ENCODE measurements at regions not wholly inside any gene's neighbourhood (a gene's known extent, or its start where the extent isn't known, plus 50 kb on each side); places are given as distances from the start of the nearest gene placed in this dataset.

- no peak for TF ChIP-seq E2F6 (IDR thresholded peaks at IDR 0.05; ENCODE audit: borderline replicate concordance, low read depth)
- TF ChIP-seq SREBF2 (IDR thresholded peaks at IDR 0.05), result no peak
- TF ChIP-seq HEYL (CRISPR knock-in tag; IDR thresholded peaks at IDR 0.05), result no peak
- TF ChIP-seq GATA3 (IDR thresholded peaks at IDR 0.05; ENCODE audit: borderline replicate concordance), result no peak
- TF ChIP-seq ELK1 (IDR thresholded peaks at IDR 0.05; ENCODE audit: low read depth, low read length), result no peak
- TF ChIP-seq ZSCAN20 (CRISPR knock-in tag; IDR thresholded peaks at IDR 0.05), result no peak
- TF ChIP-seq TFCP2L1 (CRISPR knock-in tag; IDR thresholded peaks at IDR 0.05), result no peak
- TF ChIP-seq ATOH8 (CRISPR knock-in tag; IDR thresholded peaks at IDR 0.05; ENCODE audit: low read depth), result no peak
- TF ChIP-seq KDM5A (IDR thresholded peaks at IDR 0.05), result no peak
- TF ChIP-seq FOSB (CRISPR knock-in tag; IDR thresholded peaks at IDR 0.05), result no peak
- TF ChIP-seq POLR2A (IDR thresholded peaks at IDR 0.05; ENCODE audit: low read length), result no peak
- no peak for TF ChIP-seq HDAC2 (IDR thresholded peaks at IDR 0.05)
- TF ChIP-seq ZFP36 (IDR thresholded peaks at IDR 0.05; ENCODE audit: borderline replicate concordance, partially characterized antibody), result no peak
- TF ChIP-seq JUN (IDR thresholded peaks at IDR 0.05), result no peak
- ATAC-seq (no peak), FAIRE-seq (no peak), DNase-seq (ENCODE audit: low read depth in 1 of 2, low spot score in 1 of 2) (no peak)
- ChIA-PET CTCF (interaction anchor here (1.1 to 1.2 kb wide), 2 partner anchors 11 to 596 kb away, joined by 4 read pairs; no protein-coding TSS in a partner anchor), POLR2A (no interaction called here)
- no peak overlapping the region for H3K27ac ChIP-seq
- no peaks in the 10 kb centered on the region for H3K4me1 ChIP-seq
- H3K9me3 ChIP-seq, result no peaks in the 10 kb centered on the region; the same call in 2 of the 3 replicates
- H3K4me2 ChIP-seq, result no peak overlapping the region
- WGBS (ENCODE audit: missing lambda C conversion rate), result 41% methylated on average over 3 of the region's 13 CpGs
- no peak overlapping the region for H3K4me3 ChIP-seq
Observed at GRCh38 chr22:44590291-44590690, 92.3 kb upstream of the RTL6 start.

GRCh38 chr22:44589831-44590230 lies 91.8 kb upstream of the RTL6 start:
- ATAC-seq (no peak), DNase-seq (ENCODE audit: low read depth in 1 of 2, low spot score in 1 of 2) (no peak), FAIRE-seq (no peak)
- H3K4me3 ChIP-seq, result no peak overlapping the region
- no peak for TF ChIP-seq NFE2L2 (conservative IDR thresholded peaks at IDR 0.05; ENCODE audit: low read length)
- no peak for TF ChIP-seq GATA3 (IDR thresholded peaks at IDR 0.05; ENCODE audit: borderline replicate concordance)
- no peak for TF ChIP-seq ATOH8 (CRISPR knock-in tag; IDR thresholded peaks at IDR 0.05; ENCODE audit: low read depth)
- TF ChIP-seq PBX3 (IDR thresholded peaks at IDR 0.05), result no peak
- no peak for TF ChIP-seq ELK1 (IDR thresholded peaks at IDR 0.05; ENCODE audit: low read depth, low read length)
- TF ChIP-seq MAZ (IDR thresholded peaks at IDR 0.05; ENCODE audit: borderline replicate concordance, low read depth, low read length), result no peak
- TF ChIP-seq CHD2 (IDR thresholded peaks at IDR 0.05; ENCODE audit: low read length, partially characterized antibody), result no peak
- TF ChIP-seq KDM5A (IDR thresholded peaks at IDR 0.05), result no peak
- no peak for TF ChIP-seq RCOR1 (IDR thresholded peaks at IDR 0.05; ENCODE audit: low read depth, low read length)
- TF ChIP-seq RAD21 (conservative IDR thresholded peaks at IDR 0.05 in 1 of 2, IDR thresholded peaks at IDR 0.05 in 1 of 2), result no peak
- no peak for TF ChIP-seq NR3C1 (IDR thresholded peaks at IDR 0.05)
- no peak for TF ChIP-seq HDAC2 (IDR thresholded peaks at IDR 0.05)
- TF ChIP-seq JUNB (IDR thresholded peaks at IDR 0.05), result no peak
- no peak for TF ChIP-seq POLR2A (IDR thresholded peaks at IDR 0.05; ENCODE audit: low read length)
- no peak for TF ChIP-seq HES2 (IDR thresholded peaks at IDR 0.05)
- no peak for TF ChIP-seq CBX2 (IDR thresholded peaks at IDR 0.05; ENCODE audit: borderline replicate concordance, low read depth)
- no peak overlapping the region for H3K4me2 ChIP-seq
- WGBS (ENCODE audit: missing lambda C conversion rate), result 50% methylated on average over 5 of the region's 5 CpGs
- no peak overlapping the region for H3K27ac ChIP-seq
- POLR2A ChIA-PET, result no interaction called here
- CTCF ChIA-PET, result interaction anchor here (1.1 to 1.2 kb wide), 2 partner anchors 12 to 596 kb away, joined by 4 read pairs; no protein-coding TSS in a partner anchor
- H3K4me1 ChIP-seq, result no peaks in the 10 kb centered on the region
- no peaks in the 10 kb centered on the region; the same call in 2 of the 3 replicates for H3K9me3 ChIP-seq
